HepG2 (cell line): ENCODE measurements at regions not wholly inside any gene's neighbourhood (a gene's known extent, or its start where the extent isn't known, plus 50 kb on each side); places are given as distances from the start of the nearest gene placed in this dataset.

Source experiments
- ISX ChIP-seq: sonication (generic); formaldehyde crosslinking; conservative IDR thresholded peaks from 2 replicates; pipeline ENCODE4 v1.5.0; 2020; ENCODE audit warnings: missing genetic modification reagents
- ZNF572 ChIP-seq: sonication (generic); formaldehyde crosslinking; IDR thresholded peaks from 2 replicates; pipeline ENCODE4 v1.5.1; 2020; ENCODE audit warnings: mild to moderate bottlenecking, missing genetic modification reagents

DNA sequence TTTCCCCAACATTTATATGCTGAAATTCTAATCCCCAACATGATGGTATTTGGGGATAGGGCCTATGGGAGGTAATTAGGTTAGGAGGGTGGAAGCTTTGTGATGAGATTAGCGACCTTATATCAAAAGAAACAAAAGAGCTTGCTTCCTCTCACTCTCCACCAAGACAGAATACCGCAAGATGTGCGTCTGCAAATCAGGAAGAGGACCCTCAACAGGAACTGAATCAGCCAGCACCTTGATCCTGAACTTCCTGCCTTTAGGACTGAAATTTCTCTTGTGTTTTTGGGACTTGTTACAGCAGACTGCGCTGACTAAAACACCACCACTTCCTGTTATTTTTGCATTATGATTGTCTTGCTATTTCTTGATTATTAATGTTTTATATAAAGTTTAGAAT is 1889.4 kb downstream of the C4orf33 start:
- TF ChIP-seq ZNF572 (CRISPR knock-in tag) (no peak), ISX (no peak)
